ENCODE measurements at regions not wholly inside any gene's neighbourhood (a gene's known extent, or its start where the extent isn't known, plus 50 kb on each side); places are given as distances from the start of the nearest gene placed in this dataset.
"Not testable (repeated sequence)": the region's sequence is repeated elsewhere in the genome, so short reads cannot be mapped to it uniquely, and the experiment has no call there.

DNA sequence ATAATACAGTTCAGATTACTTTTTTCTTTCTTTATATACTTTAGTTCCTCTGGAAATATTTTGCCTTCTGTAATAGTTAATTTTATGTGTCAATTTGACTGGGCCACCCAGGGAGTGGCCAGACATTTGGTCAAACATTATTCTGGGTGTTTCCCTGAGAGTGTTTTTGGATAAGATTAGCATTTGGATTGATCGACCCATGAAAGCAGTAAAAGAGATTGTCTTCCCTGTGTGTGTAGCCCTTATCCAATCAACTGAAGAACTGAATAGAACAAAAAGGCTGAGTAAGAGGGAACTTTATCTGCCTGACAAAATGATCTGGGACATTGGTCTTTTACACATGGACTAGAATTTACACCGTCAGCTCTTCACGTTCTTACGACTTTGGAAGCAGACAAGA, 1190.1 kb upstream of the FAM98A start:
- no peaks in the 10 kb centered on the region for H3K9me3 ChIP-seq (ENCODE audit: low read depth)
- TF ChIP-seq, protein P1, sequence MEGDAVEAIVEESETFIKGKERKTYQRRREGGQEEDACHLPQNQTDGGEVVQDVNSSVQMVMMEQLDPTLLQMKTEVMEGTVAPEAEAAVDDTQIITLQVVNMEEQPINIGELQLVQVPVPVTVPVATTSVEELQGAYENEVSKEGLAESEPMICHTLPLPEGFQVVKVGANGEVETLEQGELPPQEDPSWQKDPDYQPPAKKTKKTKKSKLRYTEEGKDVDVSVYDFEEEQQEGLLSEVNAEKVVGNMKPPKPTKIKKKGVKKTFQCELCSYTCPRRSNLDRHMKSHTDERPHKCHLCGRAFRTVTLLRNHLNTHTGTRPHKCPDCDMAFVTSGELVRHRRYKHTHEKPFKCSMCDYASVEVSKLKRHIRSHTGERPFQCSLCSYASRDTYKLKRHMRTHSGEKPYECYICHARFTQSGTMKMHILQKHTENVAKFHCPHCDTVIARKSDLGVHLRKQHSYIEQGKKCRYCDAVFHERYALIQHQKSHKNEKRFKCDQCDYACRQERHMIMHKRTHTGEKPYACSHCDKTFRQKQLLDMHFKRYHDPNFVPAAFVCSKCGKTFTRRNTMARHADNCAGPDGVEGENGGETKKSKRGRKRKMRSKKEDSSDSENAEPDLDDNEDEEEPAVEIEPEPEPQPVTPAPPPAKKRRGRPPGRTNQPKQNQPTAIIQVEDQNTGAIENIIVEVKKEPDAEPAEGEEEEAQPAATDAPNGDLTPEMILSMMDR (IDR thresholded peaks at IDR 0.05; ENCODE audit: low read depth, low read length) = no peak
- H3K27ac ChIP-seq = no peak overlapping the region
- H3K27me3 ChIP-seq = no peaks in the 10 kb centered on the region
- no peaks in the 10 kb centered on the region for H3K36me3 ChIP-seq
- DNase-seq (ENCODE audit: low read depth in 1 of 2, low spot score in 1 of 2) = no peak
- H3K4me1 ChIP-seq (ENCODE audit: low read depth) = no peaks in the 10 kb centered on the region
- H3K4me3 ChIP-seq = no peak overlapping the region

GRCh38 chr2:34787341-34787740, 1188.2 kb upstream of the FAM98A start:
- H3K4me3 ChIP-seq = no peak overlapping the region
- no peaks in the 10 kb centered on the region for H3K36me3 ChIP-seq
- no peaks in the 10 kb centered on the region for H3K27me3 ChIP-seq
- TF ChIP-seq, protein P1 (IDR thresholded peaks at IDR 0.05; ENCODE audit: low read depth, low read length) = no peak
- no peak for DNase-seq (ENCODE audit: low read depth in 1 of 2, low spot score in 1 of 2)
- H3K27ac ChIP-seq = no peak overlapping the region
- H3K4me1 ChIP-seq (ENCODE audit: low read depth) = no peaks in the 10 kb centered on the region
- H3K9me3 ChIP-seq (ENCODE audit: low read depth) = no peaks in the 10 kb centered on the region

GRCh38 chr2:34785206-34785785, 1186.2 kb upstream of the FAM98A start:
- Histone ChIP-seq H3K4me3 (no peak overlapping the region), H3K9me3 (ENCODE audit: low read depth) (no peaks in the 10 kb centered on the region), H3K36me3 (no peaks in the 10 kb centered on the region), H3K27ac (no peak overlapping the region), H3K4me1 (ENCODE audit: low read depth) (no peaks in the 10 kb centered on the region), H3K27me3 (no peaks in the 10 kb centered on the region)
- no peak for DNase-seq (ENCODE audit: low read depth in 1 of 2, low spot score in 1 of 2)
- TF ChIP-seq, protein P1 (IDR thresholded peaks at IDR 0.05; ENCODE audit: low read depth, low read length) = no peak

- no peak overlapping the region for H3K27ac ChIP-seq
- no peak for DNase-seq (ENCODE audit: low read depth in 1 of 2, low spot score in 1 of 2)
Observed at GRCh38 chr2:34784701-34785100, 1185.6 kb upstream of the FAM98A start.

DNA sequence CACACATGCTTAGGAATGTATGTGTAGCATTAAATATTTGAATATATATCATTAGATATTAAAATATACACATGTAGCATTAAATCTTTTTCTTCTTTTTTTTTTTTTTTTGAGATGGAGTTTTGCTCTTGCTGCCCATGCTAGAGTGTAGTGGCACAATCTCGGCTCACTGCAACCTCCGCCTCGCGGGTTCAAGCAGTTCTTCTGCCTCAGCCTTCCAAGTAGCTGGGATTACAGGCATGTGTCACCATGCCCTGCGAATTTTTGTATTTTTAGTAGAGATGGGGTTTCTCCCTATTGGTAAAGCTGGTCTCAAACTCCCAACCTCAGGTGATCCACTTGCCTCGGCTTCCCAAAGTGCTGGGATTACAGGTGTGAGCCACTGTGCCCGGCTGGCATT, 1151.6 kb upstream of the FAM98A start:
- H3K9me3 ChIP-seq (ENCODE audit: low read depth); H3K4me3 ChIP-seq; DNase-seq (ENCODE audit: low read depth in 1 of 2, low spot score in 1 of 2); H3K27me3 ChIP-seq; H3K36me3 ChIP-seq; H3K27ac ChIP-seq; H3K4me1 ChIP-seq (ENCODE audit: low read depth): not testable (repeated sequence)

More at GRCh38 chr2:34784701-34785100, 1185.6 kb upstream of the FAM98A start:
- Histone ChIP-seq H3K4me1 (ENCODE audit: low read depth) (no peaks in the 10 kb centered on the region), H3K9me3 (ENCODE audit: low read depth) (no peaks in the 10 kb centered on the region), H3K4me3 (no peak overlapping the region), H3K27me3 (no peaks in the 10 kb centered on the region), H3K36me3 (no peaks in the 10 kb centered on the region)
- TF ChIP-seq, protein P1 (IDR thresholded peaks at IDR 0.05; ENCODE audit: low read depth, low read length) = no peak

- no peak for DNase-seq (ENCODE audit: low read depth in 1 of 2, low spot score in 1 of 2)
- Histone ChIP-seq H3K27ac (no peak overlapping the region), H3K4me3 (no peak overlapping the region), H3K27me3 (no peaks in the 10 kb centered on the region), H3K4me1 (ENCODE audit: low read depth) (no peaks in the 10 kb centered on the region), H3K36me3 (no peaks in the 10 kb centered on the region), H3K9me3 (ENCODE audit: low read depth) (no peaks in the 10 kb centered on the region)
- TF ChIP-seq, protein P1 (IDR thresholded peaks at IDR 0.05; ENCODE audit: low read depth, low read length) = no peak
Observed at GRCh38 chr2:34747643-34748042, 1148.5 kb upstream of the FAM98A start.
